Activated B cell treated with CpG ODN at 0.5 μM for 24 hours (primary cell): ENCODE measurements at regions not wholly inside any gene's neighbourhood (a gene's known extent, or its start where the extent isn't known, plus 50 kb on each side); places are given as distances from the start of the nearest gene placed in this dataset.
"Not testable (repeated sequence)": the region's sequence is repeated elsewhere in the genome, so short reads cannot be mapped to it uniquely, and the experiment has no call there.

Source experiments
- ATAC-seq: fragments of 200-7000 bp; cut with Tn5 transposase; one replicate; pipeline ENCODE4 v1.10.0; 2021; ENCODE audit warnings: low read depth, mild to moderate bottlenecking, moderate library complexity
- CTCF ChIA-PET: fragments of 350-600 bp; sonication (Branson Sonifier 250); formaldehyde crosslinking; loops from one replicate; lab custom pipeline; 2021; ENCODE audit warnings: antibody characterized with exemption; lab: Charles Lee
- POLR2A ChIA-PET: fragments of 350-600 bp; sonication (Branson Sonifier 250); formaldehyde crosslinking; loops from one replicate; lab custom pipeline; 2021; ENCODE audit warnings: antibody characterized with exemption; lab: Charles Lee
- DNase-seq: peaks from one replicate; pipeline ENCODE4 v3.0.0; 2022
- H3K27ac Mint-ChIP-seq: one replicate; pipeline ENCODE4 v1.8.0; 2020; ENCODE audit warnings: mixed read lengths
- H3K27me3 Mint-ChIP-seq: one replicate; pipeline ENCODE4 v1.8.0; 2021; ENCODE audit warnings: mixed read lengths
- H3K36me3 Mint-ChIP-seq: one replicate; pipeline ENCODE4 v1.8.0; 2021; ENCODE audit warnings: low read depth, mixed read lengths
- H3K4me1 Mint-ChIP-seq: one replicate; pipeline ENCODE4 v1.8.0; 2021; ENCODE audit warnings: mixed read lengths
- H3K4me3 Mint-ChIP-seq: one replicate; pipeline ENCODE4 v1.8.0; 2020; ENCODE audit warnings: mild to moderate bottlenecking, mixed read lengths
- H3K9me3 Mint-ChIP-seq: one replicate; pipeline ENCODE4 v1.8.0; 2020; ENCODE audit warnings: mixed read lengths
- CTCF ChIP-seq: fragments of 200-600 bp; IDR thresholded peaks from one replicate; pipeline ENCODE4 v1.8.0; 2022; ENCODE audit warnings: antibody characterized with exemption, mild to moderate bottlenecking
- intact Hi-C: fragments of 100-400 bp; cut with micrococcal nuclease; formaldehyde crosslinking; loops from one replicate; pipeline ENCODE4 v1.15.1; 2024

DNA sequence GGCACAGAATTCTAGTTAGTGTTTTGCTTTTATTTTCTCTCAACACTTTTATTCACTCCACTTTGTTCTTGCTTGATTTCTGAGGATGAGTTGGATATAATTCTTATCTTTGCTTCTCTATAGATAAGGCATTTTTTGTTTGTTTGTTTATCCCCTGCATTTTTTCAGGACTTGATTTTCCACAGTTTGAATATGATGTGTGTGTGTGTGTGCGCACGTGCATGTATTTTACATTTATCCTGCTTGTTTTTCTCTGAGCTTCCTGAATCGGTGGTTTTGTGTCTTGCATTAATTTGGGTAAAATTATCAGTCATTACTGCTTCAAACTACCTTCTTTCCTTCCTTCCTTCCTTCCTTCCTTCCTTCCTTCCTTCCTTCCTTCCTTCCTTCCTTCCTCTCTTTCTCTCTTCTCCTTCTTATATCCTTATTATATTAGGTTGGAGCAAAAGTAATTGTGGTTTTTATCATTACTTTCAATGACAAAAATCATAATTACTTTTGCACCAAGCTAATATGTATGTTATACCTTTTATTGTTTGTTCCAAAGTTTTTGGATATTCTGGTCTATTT lies 679.9 kb upstream of the RAG2 start:
- ATAC-seq, result no peak
- TF ChIP-seq CTCF, result no peak
- no peak for DNase-seq
- no peak overlapping the region for H3K27ac Mint-ChIP-seq
- H3K4me3 Mint-ChIP-seq, result no peak overlapping the region
- H3K4me1 Mint-ChIP-seq, result no peaks in the 10 kb centered on the region
- H3K36me3 Mint-ChIP-seq, result no peaks in the 10 kb centered on the region
- intact Hi-C loops, result no loop called here
- CTCF ChIA-PET, result no interaction called here
- POLR2A ChIA-PET, result no interaction called here
- H3K27me3 Mint-ChIP-seq, result no peaks in the 10 kb centered on the region
- H3K9me3 Mint-ChIP-seq, result peaks cover 18% of the 10 kb centered on the region

- peaks cover 7% of the 10 kb centered on the region for H3K9me3 Mint-ChIP-seq
- no peak overlapping the region for H3K4me3 Mint-ChIP-seq
- ChIA-PET POLR2A (no interaction called here), CTCF (no interaction called here)
- H3K4me1 Mint-ChIP-seq, result no peaks in the 10 kb centered on the region
- no peak overlapping the region for H3K27ac Mint-ChIP-seq
- no peaks in the 10 kb centered on the region for H3K36me3 Mint-ChIP-seq
- no peak for TF ChIP-seq CTCF
- intact Hi-C loops, result loop anchor here (5.0 kb wide), 1 partner anchor 37 kb away; no protein-coding TSS in a partner anchor
- no peak for ATAC-seq
- DNase-seq, result no peak
- H3K27me3 Mint-ChIP-seq, result no peaks in the 10 kb centered on the region
These were observed 666.7 kb upstream of the RAG2 start for GRCh38 chr11:37264783-37265182.

DNA sequence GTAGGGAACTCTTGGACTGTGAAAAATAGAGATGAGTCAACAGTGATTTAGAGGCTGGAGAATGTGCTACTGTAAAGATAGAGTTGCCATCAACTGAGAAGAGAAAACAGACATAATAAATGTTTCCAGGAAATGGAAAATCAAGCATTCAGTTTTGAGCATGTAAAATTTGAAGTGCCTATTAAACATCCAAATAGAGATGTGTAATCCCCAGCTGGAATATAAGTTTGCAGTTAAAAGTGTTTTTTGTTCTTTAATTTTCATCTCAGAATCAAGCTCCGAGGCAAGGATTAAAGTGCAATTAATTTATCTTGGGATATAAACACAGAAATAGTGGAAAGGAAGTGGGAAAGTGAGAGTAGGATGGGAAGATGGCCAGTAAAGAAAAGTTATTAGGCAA lies 666.0 kb upstream of the RAG2 start:
- intact Hi-C loops, result loop anchor here (5.0 kb wide), 1 partner anchor 37 kb away; no protein-coding TSS in a partner anchor
- no peak overlapping the region for H3K4me3 Mint-ChIP-seq

DNA sequence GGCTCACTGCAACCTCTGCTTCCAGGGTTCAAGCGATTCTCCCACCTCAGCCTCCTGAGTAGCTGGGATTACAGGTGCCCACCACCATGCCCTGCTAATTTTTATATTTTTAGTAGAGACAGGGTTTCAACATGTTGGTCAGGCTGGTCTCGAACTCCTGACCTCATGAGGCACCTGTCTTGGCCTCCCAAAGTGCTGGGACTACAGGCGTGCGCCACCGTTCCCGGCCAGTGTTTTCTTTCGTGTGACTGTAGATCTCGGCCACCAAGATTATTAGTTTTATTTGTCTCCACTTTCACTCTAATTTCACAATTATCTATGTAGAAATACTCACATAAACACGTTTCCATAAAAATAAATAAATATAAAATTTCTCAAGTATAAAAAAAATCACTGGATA lies 665.4 kb upstream of the RAG2 start:
- H3K9me3 Mint-ChIP-seq, DNase-seq, H3K27ac Mint-ChIP-seq, H3K27me3 Mint-ChIP-seq, H3K36me3 Mint-ChIP-seq, ATAC-seq, CTCF ChIA-PET, H3K4me1 Mint-ChIP-seq, POLR2A ChIA-PET, H3K4me3 Mint-ChIP-seq: not testable (repeated sequence)
- intact Hi-C loops, result loop anchor here (5.0 kb wide), 1 partner anchor 36 kb away; no protein-coding TSS in a partner anchor

More for the DNA sequence above, 666.0 kb upstream of the RAG2 start:
- Mint-ChIP-seq H3K9me3 (peaks cover 7% of the 10 kb centered on the region), H3K27ac (no peak overlapping the region), H3K36me3 (no peaks in the 10 kb centered on the region), H3K27me3 (no peaks in the 10 kb centered on the region), H3K4me1 (no peaks in the 10 kb centered on the region)
- ChIA-PET POLR2A (no interaction called here), CTCF (no interaction called here)
- DNase-seq (no peak), ATAC-seq (no peak)
- no peak for TF ChIP-seq CTCF

- ChIA-PET POLR2A (no interaction called here), CTCF (no interaction called here)
- Mint-ChIP-seq H3K4me3 (no peak overlapping the region), H3K27me3 (no peaks in the 10 kb centered on the region), H3K27ac (no peak overlapping the region), H3K36me3 (no peaks in the 10 kb centered on the region), H3K9me3 (peaks cover 2% of the 10 kb centered on the region), H3K4me1 (no peaks in the 10 kb centered on the region)
- intact Hi-C loops, result loop anchor here (5.0 kb wide), 1 partner anchor 32 kb away; no protein-coding TSS in a partner anchor
- DNase-seq (no peak), ATAC-seq (no peak)
- no peak for TF ChIP-seq CTCF
These were observed 661.7 kb upstream of the RAG2 start for GRCh38 chr11:37259734-37260133.

DNA sequence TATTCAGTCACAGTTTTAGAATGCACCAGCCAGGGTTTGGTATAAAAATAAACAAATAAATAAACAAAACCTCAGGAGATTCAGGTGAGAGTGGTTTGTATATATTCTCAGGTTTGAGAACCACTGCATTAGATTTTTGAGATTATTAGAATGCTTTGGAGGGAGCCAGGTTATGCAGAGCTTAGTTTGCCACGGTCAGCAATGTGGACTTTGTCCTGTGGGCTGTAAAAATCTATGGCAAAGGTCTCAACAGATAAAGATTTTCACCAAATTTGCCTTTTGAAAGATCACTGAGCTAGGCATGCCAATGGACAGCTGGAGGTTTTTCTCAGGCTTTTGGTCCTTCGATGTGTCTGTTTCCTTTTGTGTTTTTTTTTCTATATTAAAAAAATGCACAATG lies 650.1 kb upstream of the RAG2 start:
- CTCF ChIA-PET, result no interaction called here
- no peaks in the 10 kb centered on the region for H3K36me3 Mint-ChIP-seq
- TF ChIP-seq CTCF, result no peak
- no peak overlapping the region for H3K4me3 Mint-ChIP-seq
- H3K27me3 Mint-ChIP-seq, result no peaks in the 10 kb centered on the region
- peaks cover 9% of the 10 kb centered on the region for H3K9me3 Mint-ChIP-seq
- POLR2A ChIA-PET, result no interaction called here
- no peaks in the 10 kb centered on the region for H3K4me1 Mint-ChIP-seq
- DNase-seq (no peak), ATAC-seq (no peak)
- no peak overlapping the region for H3K27ac Mint-ChIP-seq
- intact Hi-C loops, result no loop called here

GRCh38 chr11:37246092-37246491 lies 648.1 kb upstream of the RAG2 start:
- POLR2A ChIA-PET, H3K27me3 Mint-ChIP-seq, H3K4me3 Mint-ChIP-seq, H3K36me3 Mint-ChIP-seq, CTCF ChIA-PET, H3K4me1 Mint-ChIP-seq, ATAC-seq, H3K9me3 Mint-ChIP-seq, H3K27ac Mint-ChIP-seq, intact Hi-C loops, DNase-seq: not testable (repeated sequence)
